ENCODE measurements at regions not wholly inside any gene's neighbourhood (a gene's known extent, or its start where the extent isn't known, plus 50 kb on each side); places are given as distances from the start of the nearest gene placed in this dataset.

- DNase-seq (ENCODE audit: extremely low spot score in 2 of 2) = no peak
- Histone ChIP-seq H3K36me3 (no peaks in the 10 kb centered on the region), H3K9me3 (no peaks in the 10 kb centered on the region), H3K4me1 (peaks cover 10% of the 10 kb centered on the region), H3K4me3 (no peak overlapping the region), H3K27me3 (no peaks in the 10 kb centered on the region), H3K27ac (peak overlapping the region; percentile 55)
- TF ChIP-seq POLR2A (IDR thresholded peaks at IDR 0.05) = no peak
- TF ChIP-seq, protein P1, sequence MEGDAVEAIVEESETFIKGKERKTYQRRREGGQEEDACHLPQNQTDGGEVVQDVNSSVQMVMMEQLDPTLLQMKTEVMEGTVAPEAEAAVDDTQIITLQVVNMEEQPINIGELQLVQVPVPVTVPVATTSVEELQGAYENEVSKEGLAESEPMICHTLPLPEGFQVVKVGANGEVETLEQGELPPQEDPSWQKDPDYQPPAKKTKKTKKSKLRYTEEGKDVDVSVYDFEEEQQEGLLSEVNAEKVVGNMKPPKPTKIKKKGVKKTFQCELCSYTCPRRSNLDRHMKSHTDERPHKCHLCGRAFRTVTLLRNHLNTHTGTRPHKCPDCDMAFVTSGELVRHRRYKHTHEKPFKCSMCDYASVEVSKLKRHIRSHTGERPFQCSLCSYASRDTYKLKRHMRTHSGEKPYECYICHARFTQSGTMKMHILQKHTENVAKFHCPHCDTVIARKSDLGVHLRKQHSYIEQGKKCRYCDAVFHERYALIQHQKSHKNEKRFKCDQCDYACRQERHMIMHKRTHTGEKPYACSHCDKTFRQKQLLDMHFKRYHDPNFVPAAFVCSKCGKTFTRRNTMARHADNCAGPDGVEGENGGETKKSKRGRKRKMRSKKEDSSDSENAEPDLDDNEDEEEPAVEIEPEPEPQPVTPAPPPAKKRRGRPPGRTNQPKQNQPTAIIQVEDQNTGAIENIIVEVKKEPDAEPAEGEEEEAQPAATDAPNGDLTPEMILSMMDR (IDR thresholded peaks at IDR 0.05) = no peak
- no peak for TF ChIP-seq POLR2AphosphoS5 (IDR thresholded peaks at IDR 0.05; ENCODE audit: insufficient read depth in 1 of 2, low read depth in 1 of 2)
- intact Hi-C loops (cut with DNase I) = no loop called here
These were observed 73.6 kb upstream of the COL5A2 start for GRCh38 chr2:189252991-189253675.

GRCh38 chr2:189253836-189254235, 74.3 kb upstream of the COL5A2 start:
- Histone ChIP-seq H3K27ac (peak overlapping the region; percentile 55), H3K36me3 (no peaks in the 10 kb centered on the region), H3K4me1 (peaks cover 10% of the 10 kb centered on the region), H3K27me3 (no peaks in the 10 kb centered on the region), H3K4me3 (no peak overlapping the region), H3K9me3 (no peaks in the 10 kb centered on the region)
- intact Hi-C loops (cut with DNase I) = no loop called here
- no peak for DNase-seq (ENCODE audit: extremely low spot score in 2 of 2)
- TF ChIP-seq POLR2A (IDR thresholded peaks at IDR 0.05) = no peak
- no peak for TF ChIP-seq POLR2AphosphoS5 (IDR thresholded peaks at IDR 0.05; ENCODE audit: insufficient read depth in 1 of 2, low read depth in 1 of 2)
- TF ChIP-seq, protein P1 (IDR thresholded peaks at IDR 0.05) = no peak

- H3K4me3 ChIP-seq = no peak overlapping the region
- no peak for DNase-seq (ENCODE audit: extremely low spot score in 2 of 2)
- intact Hi-C loops (cut with DNase I) = no loop called here
These were observed 74.8 kb upstream of the COL5A2 start for GRCh38 chr2:189254268-189254883.

DNA sequence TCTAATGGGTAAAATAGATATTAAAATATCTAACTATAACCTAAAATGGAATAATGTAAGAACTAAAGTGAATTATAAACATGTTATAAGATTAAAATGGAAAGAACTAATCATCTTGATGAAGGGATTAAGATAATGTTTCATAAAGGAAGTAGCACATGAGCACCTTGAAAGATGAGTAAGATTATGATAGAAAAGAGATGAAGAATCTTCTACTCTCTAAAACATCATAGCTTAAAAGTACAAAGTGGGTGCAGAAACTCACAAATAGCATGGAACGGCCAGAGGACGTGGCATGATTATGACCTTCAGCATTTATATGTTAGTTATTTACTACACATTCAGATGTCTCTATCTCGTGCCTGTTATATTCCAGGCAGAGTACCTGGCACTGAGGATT, 76.2 kb upstream of the COL5A2 start:
- TF ChIP-seq, protein P1 (IDR thresholded peaks at IDR 0.05) = no peak
- TF ChIP-seq POLR2A (IDR thresholded peaks at IDR 0.05) = no peak
- TF ChIP-seq POLR2AphosphoS5 (IDR thresholded peaks at IDR 0.05; ENCODE audit: insufficient read depth in 1 of 2, low read depth in 1 of 2) = no peak
- Histone ChIP-seq H3K27ac (no peak overlapping the region), H3K4me1 (peaks cover 10% of the 10 kb centered on the region), H3K4me3 (no peak overlapping the region), H3K9me3 (no peaks in the 10 kb centered on the region), H3K27me3 (no peaks in the 10 kb centered on the region), H3K36me3 (no peaks in the 10 kb centered on the region)
- intact Hi-C loops (cut with DNase I) = no loop called here
- DNase-seq (ENCODE audit: extremely low spot score in 2 of 2) = no peak

More at GRCh38 chr2:189254268-189254883, 74.8 kb upstream of the COL5A2 start:
- peaks cover 10% of the 10 kb centered on the region for H3K4me1 ChIP-seq
- TF ChIP-seq, protein P1 (IDR thresholded peaks at IDR 0.05) = no peak
- no peaks in the 10 kb centered on the region for H3K27me3 ChIP-seq
- peak overlapping the region; percentile 55 for H3K27ac ChIP-seq
- H3K36me3 ChIP-seq = no peaks in the 10 kb centered on the region
- no peaks in the 10 kb centered on the region for H3K9me3 ChIP-seq
